Motor neuron (in vitro differentiated cells): ENCODE measurements at regions not wholly inside any gene's neighbourhood (a gene's known extent, or its start where the extent isn't known, plus 50 kb on each side); places are given as distances from the start of the nearest gene placed in this dataset.

Experiments used
- ATAC-seq, 8 experiments: fragments of 200-7000 bp; cut with Tn5 transposase; replicated peaks in 6 of 8; 2 replicates each; pipeline ENCODE4 v1.8.0; 2021; ENCODE audit warnings: mild to moderate bottlenecking in 8 of 8, moderate library complexity in 8 of 8
- H3K27ac ChIP-seq, 2 donors: fragments of 250-450 bp; sonication (Bioruptor Pico); 2 replicates each; pipeline ENCODE4 v1.9.0; 2021; ENCODE audit warnings: antibody characterized with exemption in 2 of 2, mild to moderate bottlenecking in 2 of 2, moderate library complexity in 1 of 2
- H3K4me1 ChIP-seq, 2 donors: fragments of 250-450 bp; sonication (Bioruptor Pico); replicated peaks in 1 of 2; 2 replicates each; pipeline ENCODE4 v1.6.1; 2021; ENCODE audit warnings: antibody characterized with exemption in 2 of 2, mild to moderate bottlenecking in 2 of 2, moderate library complexity in 1 of 2
- H3K4me3 ChIP-seq, 5 donors: fragments of 250-450 bp; sonication (Bioruptor Pico); 2 replicates each; pipeline ENCODE4 v1.9.0; 2021; ENCODE audit warnings: antibody characterized with exemption in 5 of 5, mild to moderate bottlenecking in 5 of 5, moderate library complexity in 4 of 5
- WGBS, 10 experiments: fragments of 450-650 bp; shearing (Covaris generic); methylation state at CpG; one replicate each; pipeline ENCODE4 v1.0.0; 2022; 5-methylcytosine and 5-hydroxymethylcytosine counted together
- in situ Hi-C, 9 experiments: fragments of 400-800 bp; cut with MboI; loops; one replicate each; pipeline ENCODE4 v1.15.0; 2021; ENCODE audit warnings: low sequenced_read_pairs in 9 of 9, low pct_unique_long_range_greater_than_20kb in 2 of 9; ENCODE audit not compliant: unreplicated experiment in 9 of 9

DNA sequence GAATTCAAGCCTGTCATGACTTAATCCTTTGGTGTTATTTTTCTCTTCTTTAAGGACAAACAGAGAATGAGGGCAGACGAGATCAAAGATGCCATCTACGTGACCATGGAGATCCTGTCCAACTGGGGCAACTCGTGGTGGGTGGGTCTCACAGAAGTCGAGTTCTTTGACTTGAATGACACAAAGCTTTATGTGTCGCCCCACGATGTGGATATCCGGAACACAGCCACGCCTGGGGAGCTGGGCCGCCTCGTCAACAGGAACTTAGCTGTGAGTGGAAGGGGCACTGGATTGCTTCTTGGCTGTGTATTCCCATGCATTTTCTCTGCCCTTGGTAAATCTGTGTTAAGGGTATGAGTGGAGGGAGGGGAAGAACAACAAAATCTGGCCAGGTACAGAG lies 158.7 kb downstream of the KATNIP start:
- no peak for ATAC-seq

GRCh38 chr16:27712251-27712711 lies 162.3 kb downstream of the KATNIP start:
- Histone ChIP-seq H3K27ac (no peak overlapping the region), H3K4me1 (peaks cover 0 to 5% of the 10 kb centered on the region in 2 donors), H3K4me3 (no peak overlapping the region)
- 0 to 100% (median 53%) methylated on average over 1 to 7 of the region's 10 CpGs; no CpG with 5 or more reads in 3 of the 10 experiments for WGBS, 10 experiments
- in situ Hi-C loops, result no loop called here
- peak in 5 of 8 experiments; percentile 24 to 98 (median 93) for ATAC-seq

More for the DNA sequence above, 158.7 kb downstream of the KATNIP start:
- 80 to 100% (median 93%) methylated on average over 1 to 10 of the region's 10 CpGs; no CpG with 5 or more reads in 3 of the 10 experiments for WGBS, 10 experiments
- Histone ChIP-seq H3K27ac (no peak overlapping the region), H3K4me1 (peaks cover 0 to 10% of the 10 kb centered on the region in 2 donors), H3K4me3 (no peak overlapping the region)
- in situ Hi-C loops, result no loop called here

DNA sequence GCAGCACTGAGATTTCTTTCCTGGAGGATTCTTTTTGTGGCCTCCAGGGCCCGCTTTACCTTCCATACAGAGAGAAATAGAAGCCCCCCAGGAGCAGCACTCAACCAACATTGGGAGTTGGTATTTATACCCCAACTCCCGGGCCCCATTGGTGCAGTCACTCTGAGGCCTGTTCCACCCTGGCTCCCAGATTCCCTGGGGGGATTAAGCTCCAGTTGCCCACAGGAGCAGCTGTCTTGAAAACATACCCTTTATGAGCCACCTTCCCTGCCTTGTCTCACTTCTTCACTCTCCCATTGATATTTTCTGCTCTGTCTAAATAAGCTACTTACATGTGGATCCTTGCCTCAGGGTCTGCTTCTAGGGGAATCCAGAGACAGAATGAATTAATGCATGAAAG lies 167.8 kb downstream of the KATNIP start:
- H3K4me1 ChIP-seq, result peaks cover 25 to 27% of the 10 kb centered on the region in 2 donors
- peak overlapping the region in 1 of 2 donors; percentile 53 for H3K27ac ChIP-seq
- in situ Hi-C loops, result no loop called here
- no peak overlapping the region for H3K4me3 ChIP-seq
- no peak for ATAC-seq
- WGBS, 10 experiments, result 83 to 100% (median 93%) methylated on average over 1 of the region's 2 CpGs; no CpG with 5 or more reads in 6 of the 10 experiments

- H3K4me1 ChIP-seq, result peaks cover 25 to 27% of the 10 kb centered on the region in 2 donors
- WGBS, 10 experiments, result 0 to 100% (median 84%) methylated on average over 1 to 10 of the region's 15 CpGs; no CpG with 5 or more reads in 5 of the 10 experiments
- ATAC-seq, result peak in 5 of 8 experiments; percentile 65 to 81 (median 76)
- H3K4me3 ChIP-seq, result no peak overlapping the region
- in situ Hi-C loops, result no loop called here
- peak overlapping the region in 1 of 2 donors; percentile 53 for H3K27ac ChIP-seq
These were observed 168.5 kb downstream of the KATNIP start for GRCh38 chr16:27718201-27719105.

DNA sequence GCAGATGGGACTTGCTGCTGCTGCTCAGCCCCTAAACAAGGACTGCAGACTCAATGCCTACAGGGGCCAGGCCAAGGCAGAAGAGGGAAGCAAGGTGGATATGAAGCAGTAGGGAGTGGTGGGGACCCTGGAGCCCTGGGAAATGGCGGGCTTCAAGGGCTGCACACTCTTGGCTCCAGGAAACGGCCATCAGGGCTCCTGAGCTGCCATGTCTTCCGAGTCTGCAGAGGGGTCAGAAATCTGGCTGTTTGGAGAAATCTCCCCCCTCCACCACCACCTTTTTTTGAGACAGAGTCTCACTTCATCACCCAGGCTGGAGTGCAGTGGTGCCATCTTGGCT lies 169.1 kb downstream of the KATNIP start:
- Histone ChIP-seq H3K27ac (no peak overlapping the region), H3K4me3 (no peak overlapping the region), H3K4me1 (peaks cover 25 to 27% of the 10 kb centered on the region in 2 donors)
- WGBS, 10 experiments, result 50 to 90% (median 69%) methylated on average over 1 to 3 of the region's 3 CpGs; no CpG with 5 or more reads in 6 of the 10 experiments
- in situ Hi-C loops, result no loop called here
- ATAC-seq, result no peak

DNA sequence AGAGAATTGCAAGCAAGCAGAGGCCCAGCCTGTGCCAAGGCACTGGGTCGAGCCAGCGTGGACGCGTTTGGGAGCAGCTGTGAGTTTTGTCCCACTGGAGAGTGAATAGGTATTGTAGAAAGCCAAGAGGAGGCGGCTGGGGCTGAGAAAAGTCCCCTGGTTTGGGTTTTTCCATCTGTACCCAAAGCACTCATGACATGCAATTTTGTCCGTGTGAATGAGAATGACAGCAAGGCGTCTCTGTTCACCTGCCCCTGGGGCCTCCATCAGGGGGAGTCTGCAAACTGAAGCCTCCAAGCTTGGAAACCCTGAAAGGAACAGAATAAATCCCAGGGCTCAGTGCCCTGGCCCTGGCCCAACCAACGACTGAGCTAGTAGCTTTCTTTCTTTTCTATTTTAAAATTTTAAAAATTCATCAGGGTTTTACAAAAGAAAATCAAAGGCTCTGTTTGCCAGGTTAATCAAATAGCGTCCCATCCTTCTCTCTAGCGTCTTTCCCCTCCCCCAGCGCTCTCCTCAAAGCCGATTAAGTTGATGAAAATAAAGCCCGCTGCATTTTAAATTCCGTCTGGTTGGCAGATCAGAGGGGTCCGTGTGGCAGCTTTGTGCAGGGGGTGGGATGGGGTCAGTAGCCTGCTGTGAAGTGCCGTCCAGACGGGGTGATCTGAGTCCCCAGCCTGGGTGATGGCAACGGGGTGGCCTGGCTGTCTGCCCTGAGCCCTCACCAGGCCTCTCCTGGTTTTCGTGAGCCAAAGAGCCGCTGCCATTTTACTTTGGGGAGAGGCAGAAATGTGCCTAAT lies 171.0 kb downstream of the KATNIP start:
- no peak overlapping the region for H3K4me3 ChIP-seq
- H3K4me1 ChIP-seq, result peaks cover 25 to 27% of the 10 kb centered on the region in 2 donors
- ATAC-seq, result peak in 1 of 8 experiments; percentile 5
- 27 to 73% (median 40%) methylated on average over 1 to 10 of the region's 20 CpGs; no CpG with 5 or more reads in 4 of the 10 experiments for WGBS, 10 experiments
- H3K27ac ChIP-seq, result no peak overlapping the region
- in situ Hi-C loops, result no loop called here

GRCh38 chr16:27721531-27722181 lies 171.7 kb downstream of the KATNIP start:
- H3K4me3 ChIP-seq, result no peak overlapping the region
- peaks cover 25 to 27% of the 10 kb centered on the region in 2 donors for H3K4me1 ChIP-seq
- ATAC-seq, result peak in 2 of 8 experiments; percentile 75 to 80
- WGBS, 10 experiments, result 3 to 100% (median 80%) methylated on average over 1 to 9 of the region's 10 CpGs; no CpG with 5 or more reads in 3 of the 10 experiments
- no peak overlapping the region for H3K27ac ChIP-seq
- in situ Hi-C loops, result no loop called here

DNA sequence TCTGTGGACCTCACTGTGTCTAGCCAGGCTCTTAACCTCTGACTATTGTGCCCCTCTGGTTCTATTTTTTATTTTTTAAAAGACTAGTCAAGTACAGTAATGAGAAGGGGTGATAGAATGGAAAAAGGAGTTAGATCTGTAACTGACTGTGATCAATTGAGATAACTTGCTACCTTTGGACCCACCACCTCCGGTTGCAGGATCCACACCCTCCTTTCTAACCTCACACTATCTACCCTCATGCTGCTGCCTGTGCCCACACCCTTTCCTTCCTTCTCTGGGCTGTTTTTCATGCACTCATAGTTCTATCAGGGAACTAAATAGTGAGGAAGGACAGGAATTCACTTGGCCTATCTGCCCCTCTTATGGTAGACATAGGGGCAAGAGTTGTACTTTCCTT lies 172.3 kb downstream of the KATNIP start:
- Histone ChIP-seq H3K4me1 (peaks cover 25 to 26% of the 10 kb centered on the region in 2 donors), H3K4me3 (no peak overlapping the region), H3K27ac (no peak overlapping the region)
- in situ Hi-C loops, result no loop called here
- ATAC-seq, result no peak
- WGBS, 10 experiments, result 63 to 100% (median 88%) methylated on average over 1 of the region's 1 CpG; no CpG with 5 or more reads in 7 of the 10 experiments

DNA sequence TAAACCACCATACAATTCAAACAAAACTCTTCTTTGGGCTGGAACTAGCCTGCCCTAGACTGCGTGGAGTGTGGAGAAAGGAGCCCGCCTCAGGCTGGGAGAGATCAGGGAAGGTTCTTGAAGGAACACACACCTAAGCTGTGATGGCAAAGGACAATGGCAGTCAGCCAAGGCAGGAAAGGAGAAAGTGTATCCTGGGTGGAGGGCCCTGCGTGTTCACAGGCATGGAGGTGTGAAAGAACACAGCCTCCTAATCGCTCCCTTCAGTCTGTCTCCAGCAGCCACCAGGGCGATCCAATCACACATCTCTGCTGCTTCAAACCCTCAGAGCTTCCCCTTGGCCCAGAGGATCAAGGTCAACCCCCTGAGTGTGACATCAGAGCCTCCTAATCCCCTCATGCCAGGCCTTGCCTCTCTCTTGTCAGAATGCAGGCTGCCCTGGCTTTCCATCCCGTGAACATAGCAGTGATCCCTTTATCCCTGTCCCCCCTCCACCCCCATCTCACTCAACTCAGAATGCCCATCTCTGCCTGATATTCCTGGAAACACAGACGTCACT lies 173.0 kb downstream of the KATNIP start:
- in situ Hi-C loops, result no loop called here
- Histone ChIP-seq H3K4me3 (no peak overlapping the region), H3K4me1 (peaks cover 18% of the 10 kb centered on the region in 2 donors), H3K27ac (no peak overlapping the region)
- WGBS, 10 experiments, result 88 to 100% (median 100%) methylated on average over 1 to 4 of the region's 7 CpGs; no CpG with 5 or more reads in 3 of the 10 experiments
- ATAC-seq, result no peak

- Histone ChIP-seq H3K27ac (no peak overlapping the region), H3K4me3 (no peak overlapping the region), H3K4me1 (peaks cover 9% of the 10 kb centered on the region in 2 donors)
- in situ Hi-C loops, result no loop called here
- peak in 2 of 8 experiments; percentile 24 to 80 for ATAC-seq
- 15 to 85% (median 51%) methylated on average over 1 to 4 of the region's 15 CpGs; no CpG with 5 or more reads in 5 of the 10 experiments for WGBS, 10 experiments
These were observed 174.0 kb downstream of the KATNIP start for GRCh38 chr16:27723711-27724481.

DNA sequence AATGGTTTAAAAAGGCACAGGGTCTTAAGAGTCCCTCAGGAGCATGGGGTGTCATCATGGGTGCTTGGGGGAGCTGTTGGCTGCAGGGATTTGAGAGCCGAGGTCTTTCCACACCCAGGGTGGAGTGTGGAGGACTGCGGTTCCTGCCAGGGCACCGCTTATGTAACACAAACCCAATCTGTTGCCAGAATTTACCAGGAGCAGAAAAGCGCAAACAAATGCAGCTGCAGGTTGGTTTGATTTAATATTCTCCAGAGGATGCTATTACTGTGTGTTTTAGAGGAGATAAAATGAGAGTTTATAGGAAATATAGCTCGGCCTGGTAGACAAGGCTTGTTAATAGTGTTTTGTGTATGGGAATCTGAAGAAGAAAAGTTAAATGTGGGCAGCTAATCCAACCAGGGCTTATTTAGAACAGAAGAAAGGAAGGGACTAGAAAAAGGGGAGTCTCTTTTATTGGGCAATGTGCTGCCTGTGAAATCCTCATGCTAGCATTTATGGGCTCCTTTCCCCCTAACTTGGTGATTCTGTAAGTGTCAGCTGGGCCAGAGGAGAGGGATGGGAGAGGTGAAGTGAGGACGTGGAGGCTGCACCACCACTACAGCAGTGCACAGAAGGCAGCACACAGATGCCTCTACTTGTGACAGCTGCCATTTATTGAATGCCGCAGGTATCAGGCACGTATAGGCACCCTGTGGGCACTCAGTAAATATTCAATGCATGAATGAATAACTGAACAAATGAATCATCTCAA lies 174.7 kb downstream of the KATNIP start:
- in situ Hi-C loops, result no loop called here
- peaks cover 6 to 7% of the 10 kb centered on the region in 2 donors for H3K4me1 ChIP-seq
- ATAC-seq, result peak in 2 of 8 experiments; percentile 16 to 19

More for the DNA sequence above, 174.7 kb downstream of the KATNIP start:
- Histone ChIP-seq H3K4me3 (no peak overlapping the region), H3K27ac (no peak overlapping the region)
- WGBS, 10 experiments, result 33 to 95% (median 83%) methylated on average over 1 to 5 of the region's 8 CpGs; no CpG with 5 or more reads in 1 of the 10 experiments
